Astrocyte of the spinal cord (primary cell): ENCODE measurements at regions not wholly inside any gene's neighbourhood (a gene's known extent, or its start where the extent isn't known, plus 50 kb on each side); places are given as distances from the start of the nearest gene placed in this dataset.
A peak's percentile ranks its signal among the peaks of the same experiment; 100 is the strongest.

Experiments
- DNase-seq: peaks from one replicate; pipeline ENCODE4 v3.0.0; 2011; ENCODE audit warnings: low read depth, low spot score
- H3K4me3 ChIP-seq: 2 replicates; pipeline ENCODE4 v1.5.1; 2011; ENCODE audit warnings: low read depth, mild to moderate bottlenecking, low read length, moderate library complexity
- in situ Hi-C: cut with HindIII; loops from 2 replicates; pipeline ENCODE4 v1.10.0; 2017; ENCODE audit warnings: low sequenced_read_pairs
- TF ChIP-seq, protein P1 (sequence below): IDR thresholded peaks from 2 replicates; pipeline ENCODE4 v1.5.1; 2012; ENCODE audit warnings: low read depth, mild to moderate bottlenecking, low read length, inconsistent platforms

DNA sequence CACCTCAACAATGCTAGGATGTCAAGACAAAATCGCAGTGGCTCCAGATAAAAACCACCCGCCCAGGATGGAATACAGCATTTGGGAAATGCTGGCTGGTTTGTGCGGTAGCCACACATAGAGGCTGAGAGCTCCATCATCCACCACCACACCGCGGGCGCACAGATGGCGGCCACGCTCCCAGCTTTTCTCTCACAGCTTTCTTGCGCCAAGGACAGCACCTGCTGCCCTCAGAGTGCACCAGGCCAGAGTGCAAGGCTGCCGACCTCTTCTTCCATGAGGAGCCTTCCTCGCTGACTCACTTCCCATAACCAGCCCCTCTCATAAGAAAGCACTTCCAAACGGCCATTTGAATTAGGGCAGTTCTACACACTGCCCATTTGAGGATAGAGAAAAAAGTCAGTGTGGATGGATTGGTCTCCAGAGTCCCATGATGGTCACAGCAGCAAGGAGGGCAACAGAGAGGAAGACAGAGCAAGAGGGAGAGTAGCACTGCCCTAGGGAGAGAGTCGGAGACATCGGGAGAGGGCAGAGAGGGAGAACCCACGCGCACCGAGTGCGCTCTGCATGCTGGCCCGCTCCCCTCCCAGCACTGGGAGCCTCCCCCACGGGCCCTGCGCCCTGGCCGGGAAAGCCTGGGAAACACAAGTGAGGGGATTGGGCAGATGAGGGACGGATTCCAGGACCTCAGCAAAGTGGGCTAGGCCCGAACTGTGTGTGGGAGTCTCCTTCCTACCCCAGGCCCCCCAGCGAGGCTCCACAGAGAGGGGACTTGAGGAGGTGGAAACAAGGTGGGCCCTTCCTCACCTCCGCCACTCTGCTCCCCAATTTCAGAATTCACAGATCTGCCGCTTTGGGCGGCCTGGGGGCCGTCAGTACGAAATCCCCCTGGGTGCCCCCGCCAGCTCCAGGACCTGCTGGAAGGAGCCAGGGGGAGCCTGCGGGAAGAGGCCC is 156.9 kb downstream of the USP12 start:
- TF ChIP-seq, protein P1, sequence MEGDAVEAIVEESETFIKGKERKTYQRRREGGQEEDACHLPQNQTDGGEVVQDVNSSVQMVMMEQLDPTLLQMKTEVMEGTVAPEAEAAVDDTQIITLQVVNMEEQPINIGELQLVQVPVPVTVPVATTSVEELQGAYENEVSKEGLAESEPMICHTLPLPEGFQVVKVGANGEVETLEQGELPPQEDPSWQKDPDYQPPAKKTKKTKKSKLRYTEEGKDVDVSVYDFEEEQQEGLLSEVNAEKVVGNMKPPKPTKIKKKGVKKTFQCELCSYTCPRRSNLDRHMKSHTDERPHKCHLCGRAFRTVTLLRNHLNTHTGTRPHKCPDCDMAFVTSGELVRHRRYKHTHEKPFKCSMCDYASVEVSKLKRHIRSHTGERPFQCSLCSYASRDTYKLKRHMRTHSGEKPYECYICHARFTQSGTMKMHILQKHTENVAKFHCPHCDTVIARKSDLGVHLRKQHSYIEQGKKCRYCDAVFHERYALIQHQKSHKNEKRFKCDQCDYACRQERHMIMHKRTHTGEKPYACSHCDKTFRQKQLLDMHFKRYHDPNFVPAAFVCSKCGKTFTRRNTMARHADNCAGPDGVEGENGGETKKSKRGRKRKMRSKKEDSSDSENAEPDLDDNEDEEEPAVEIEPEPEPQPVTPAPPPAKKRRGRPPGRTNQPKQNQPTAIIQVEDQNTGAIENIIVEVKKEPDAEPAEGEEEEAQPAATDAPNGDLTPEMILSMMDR: no peak
- no peak for DNase-seq
- H3K4me3 ChIP-seq: no peak overlapping the region
- in situ Hi-C loops: no loop called here

DNA sequence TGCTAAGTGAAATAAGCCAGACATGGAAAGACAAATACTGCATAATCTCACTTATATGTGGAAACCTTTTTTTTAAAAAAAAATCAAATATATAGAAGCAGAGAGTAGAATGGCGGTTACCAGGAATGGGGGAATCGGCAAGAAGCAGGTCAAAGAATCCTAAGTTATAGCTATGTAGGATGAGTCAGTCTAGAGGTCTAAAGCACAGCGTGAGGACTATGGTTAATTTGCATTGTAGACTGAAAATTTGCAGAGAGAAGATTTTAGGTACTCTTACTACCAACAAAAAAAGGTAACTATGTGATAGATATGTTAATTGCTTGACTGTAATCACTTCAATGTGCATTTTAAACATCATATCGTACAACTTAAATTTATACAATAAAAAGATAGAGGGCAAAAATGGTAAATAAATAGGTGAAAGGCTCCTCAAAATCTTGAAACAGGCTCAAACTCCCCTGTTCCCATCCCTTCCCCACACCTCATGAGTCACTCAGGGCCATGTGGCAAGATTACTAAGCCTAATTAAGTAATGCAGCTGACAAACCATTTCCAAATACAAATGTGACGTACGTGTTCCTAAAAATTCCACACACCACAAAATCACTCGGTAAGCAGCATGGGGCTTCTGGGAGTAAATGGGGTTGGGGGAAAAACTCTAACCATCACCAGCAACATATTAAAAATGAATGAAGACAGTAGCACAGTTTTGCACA is 159.0 kb downstream of the USP12 start:
- TF ChIP-seq, protein P1: no peak
- no peak overlapping the region for H3K4me3 ChIP-seq
- peak; percentile 78 for DNase-seq
- in situ Hi-C loops: no loop called here

DNA sequence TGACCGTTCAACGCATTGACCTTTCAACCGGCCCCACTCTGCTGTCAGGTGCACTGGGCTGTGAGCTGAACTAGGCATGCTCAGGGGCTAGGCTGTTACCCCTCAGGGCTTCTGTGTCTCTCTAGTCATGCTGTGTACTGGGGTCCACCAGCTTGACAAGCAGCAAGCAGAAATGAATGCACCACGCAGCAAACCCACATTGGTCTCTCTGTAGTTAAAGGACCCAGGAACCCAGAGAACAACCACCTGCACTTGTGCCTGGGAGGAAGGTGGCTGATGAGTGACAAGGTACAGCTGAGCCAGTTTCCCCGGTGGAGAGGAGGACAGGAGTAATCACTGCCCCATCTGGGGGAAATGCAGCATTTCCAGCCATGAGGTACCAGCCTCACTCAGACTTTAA is 159.9 kb downstream of the USP12 start:
- no peak for DNase-seq
- TF ChIP-seq, protein P1: no peak
- no peak overlapping the region for H3K4me3 ChIP-seq
- in situ Hi-C loops: no loop called here

DNA sequence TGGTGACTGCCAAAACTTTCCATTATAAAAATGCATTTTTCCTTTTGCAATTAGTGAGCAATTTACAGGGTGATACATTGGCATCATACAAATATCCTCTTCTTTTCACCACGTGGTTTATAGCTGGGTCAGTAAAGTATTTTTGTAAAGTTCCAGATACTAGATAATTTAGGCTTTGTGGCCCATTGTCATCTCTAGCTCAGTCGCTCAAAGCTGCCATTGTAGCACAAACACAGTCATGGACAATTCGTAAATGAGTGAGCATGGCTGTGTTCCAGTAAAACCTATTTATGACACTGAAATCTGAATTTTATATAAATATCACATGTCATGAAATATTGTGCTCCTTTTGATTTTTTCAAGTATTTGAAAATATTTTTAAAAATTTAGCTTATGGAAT is 162.9 kb downstream of the USP12 start:
- DNase-seq: no peak
- in situ Hi-C loops: no loop called here
- TF ChIP-seq, protein P1: no peak
- H3K4me3 ChIP-seq: no peak overlapping the region

DNA sequence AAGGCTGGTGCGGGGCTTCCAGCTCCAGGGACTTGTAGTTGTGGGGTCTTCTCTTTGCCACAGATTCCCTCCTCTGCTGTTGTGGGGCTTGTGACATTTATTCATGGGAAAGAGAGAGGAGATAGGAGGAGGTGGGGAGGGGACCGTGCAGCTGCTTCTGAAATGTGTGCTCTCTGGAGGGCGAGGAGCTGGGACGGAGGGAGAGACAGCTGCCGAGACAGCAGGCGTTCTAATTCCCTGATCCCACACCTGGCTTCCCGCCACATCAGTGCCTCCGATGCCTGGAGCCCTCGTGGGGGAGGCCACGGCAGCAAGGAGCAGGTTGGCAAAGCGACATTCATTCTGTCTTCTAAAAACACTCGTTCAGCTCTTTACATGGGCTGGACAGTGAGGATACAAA is 164.4 kb downstream of the USP12 start:
- DNase-seq: no peak
- TF ChIP-seq, protein P1: no peak
- in situ Hi-C loops: no loop called here
- H3K4me3 ChIP-seq: peak overlapping the region; percentile 30

DNA sequence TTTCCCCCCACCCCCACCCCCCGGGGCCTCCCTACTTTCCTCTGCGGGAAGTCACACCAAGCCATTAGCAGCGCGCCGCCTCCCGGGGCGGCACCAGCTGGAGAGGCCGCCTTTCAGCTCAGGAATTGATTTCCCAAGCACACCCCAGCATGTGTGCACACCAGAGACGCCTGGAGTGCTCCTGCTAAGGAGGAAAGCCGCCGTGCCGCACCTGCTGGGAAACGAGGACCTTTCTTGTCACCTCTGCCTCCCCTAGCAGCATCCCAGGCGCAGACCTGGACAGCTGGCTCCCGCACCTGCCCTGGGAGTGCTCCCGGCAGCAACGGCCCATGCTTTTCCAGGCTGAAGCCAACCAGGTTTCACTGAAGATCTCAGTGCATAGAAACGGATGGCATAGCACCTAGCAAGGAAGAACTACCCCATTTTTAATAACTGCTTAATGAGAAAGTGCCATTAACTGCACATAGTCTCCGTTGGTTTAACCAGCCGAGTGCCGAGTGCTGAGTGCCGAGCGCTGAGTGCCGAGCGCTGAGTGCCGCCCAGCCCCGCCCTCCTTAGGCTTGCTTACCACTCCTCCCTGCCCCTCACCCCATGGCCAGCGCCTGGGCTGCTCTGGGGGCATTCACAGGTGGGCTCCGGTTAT is 165.0 kb downstream of the USP12 start:
- TF ChIP-seq, protein P1: no peak
- H3K4me3 ChIP-seq: peak overlapping the region; percentile 30
- in situ Hi-C loops: no loop called here
- no peak for DNase-seq
